ENCODE measurements at regions not wholly inside any gene's neighbourhood (a gene's known extent, or its start where the extent isn't known, plus 50 kb on each side); places are given as distances from the start of the nearest gene placed in this dataset.
A peak's percentile ranks its signal among the peaks of the same experiment; 100 is the strongest.

- H3K4me3 ChIP-seq (ENCODE audit: low read depth, low read length): no peak overlapping the region
Measured at GRCh38 chr2:12102679-12103078, 356.2 kb downstream of the LPIN1 start.

GRCh38 chr2:12105180-12105579 is 358.7 kb downstream of the LPIN1 start:
- TF ChIP-seq MAX (IDR thresholded peaks at IDR 0.05; ENCODE audit: low read depth, low read length) (no peak), POLR2A (IDR thresholded peaks at IDR 0.05; ENCODE audit: extremely low read depth, insufficient read length) (no peak), CTCF (IDR thresholded peaks at IDR 0.05; ENCODE audit: low read depth, low read length) (no peak), MYC (IDR thresholded peaks at IDR 0.05; ENCODE audit: low read depth, low read length) (no peak)
- H3K4me3 ChIP-seq (ENCODE audit: low read depth, low read length): no peak overlapping the region
- DNase-seq (ENCODE audit: low read depth): no peak

More at GRCh38 chr2:12102679-12103078, 356.2 kb downstream of the LPIN1 start:
- no peak for TF ChIP-seq MYC (IDR thresholded peaks at IDR 0.05; ENCODE audit: low read depth, low read length)
- TF ChIP-seq MAX (IDR thresholded peaks at IDR 0.05; ENCODE audit: low read depth, low read length): no peak
- no peak for TF ChIP-seq POLR2A (IDR thresholded peaks at IDR 0.05; ENCODE audit: extremely low read depth, insufficient read length)
- no peak for TF ChIP-seq CTCF (IDR thresholded peaks at IDR 0.05; ENCODE audit: low read depth, low read length)
- DNase-seq (ENCODE audit: low read depth): no peak

- no peak overlapping the region for H3K4me3 ChIP-seq (ENCODE audit: low read depth, low read length)
- DNase-seq (ENCODE audit: low read depth): peak; percentile 88
- no peak for TF ChIP-seq POLR2A (IDR thresholded peaks at IDR 0.05; ENCODE audit: extremely low read depth, insufficient read length)
- no peak for TF ChIP-seq MYC (IDR thresholded peaks at IDR 0.05; ENCODE audit: low read depth, low read length)
- TF ChIP-seq CTCF (IDR thresholded peaks at IDR 0.05; ENCODE audit: low read depth, low read length): no peak
- TF ChIP-seq MAX (IDR thresholded peaks at IDR 0.05; ENCODE audit: low read depth, low read length): no peak
Measured at GRCh38 chr2:12106440-12107080, 360.1 kb downstream of the LPIN1 start.

- H3K4me3 ChIP-seq (ENCODE audit: low read depth, low read length): no peak overlapping the region
- TF ChIP-seq MYC (IDR thresholded peaks at IDR 0.05; ENCODE audit: low read depth, low read length): no peak
- TF ChIP-seq CTCF (IDR thresholded peaks at IDR 0.05; ENCODE audit: low read depth, low read length): no peak
- no peak for TF ChIP-seq POLR2A (IDR thresholded peaks at IDR 0.05; ENCODE audit: extremely low read depth, insufficient read length)
- TF ChIP-seq MAX (IDR thresholded peaks at IDR 0.05; ENCODE audit: low read depth, low read length): no peak
- DNase-seq (ENCODE audit: low read depth): no peak
Measured at GRCh38 chr2:12107321-12107720, 360.9 kb downstream of the LPIN1 start.

GRCh38 chr2:12107939-12108338 is 361.5 kb downstream of the LPIN1 start:
- no peak overlapping the region for H3K4me3 ChIP-seq (ENCODE audit: low read depth, low read length)
- no peak for DNase-seq (ENCODE audit: low read depth)
- TF ChIP-seq MAX (IDR thresholded peaks at IDR 0.05; ENCODE audit: low read depth, low read length): no peak
- TF ChIP-seq POLR2A (IDR thresholded peaks at IDR 0.05; ENCODE audit: extremely low read depth, insufficient read length): no peak
- no peak for TF ChIP-seq CTCF (IDR thresholded peaks at IDR 0.05; ENCODE audit: low read depth, low read length)
- TF ChIP-seq MYC (IDR thresholded peaks at IDR 0.05; ENCODE audit: low read depth, low read length): no peak
